ACHN (cell line): ENCODE measurements at regions not wholly inside any gene's neighbourhood (a gene's known extent, or its start where the extent isn't known, plus 50 kb on each side); places are given as distances from the start of the nearest gene placed in this dataset.
"Not testable (repeated sequence)": the region's sequence is repeated elsewhere in the genome, so short reads cannot be mapped to it uniquely, and the experiment has no call there.

Source experiments
- DNase-seq: peaks from one replicate; pipeline ENCODE4 v3.0.0-alpha.2; 2015
- in situ Hi-C: cut with HindIII; loops from 2 replicates; pipeline ENCODE4 v1.10.0; 2017; ENCODE audit warnings: low sequenced_read_pairs, low pct_ligation_motif_present, low pct_unique_long_range_greater_than_20kb

DNA sequence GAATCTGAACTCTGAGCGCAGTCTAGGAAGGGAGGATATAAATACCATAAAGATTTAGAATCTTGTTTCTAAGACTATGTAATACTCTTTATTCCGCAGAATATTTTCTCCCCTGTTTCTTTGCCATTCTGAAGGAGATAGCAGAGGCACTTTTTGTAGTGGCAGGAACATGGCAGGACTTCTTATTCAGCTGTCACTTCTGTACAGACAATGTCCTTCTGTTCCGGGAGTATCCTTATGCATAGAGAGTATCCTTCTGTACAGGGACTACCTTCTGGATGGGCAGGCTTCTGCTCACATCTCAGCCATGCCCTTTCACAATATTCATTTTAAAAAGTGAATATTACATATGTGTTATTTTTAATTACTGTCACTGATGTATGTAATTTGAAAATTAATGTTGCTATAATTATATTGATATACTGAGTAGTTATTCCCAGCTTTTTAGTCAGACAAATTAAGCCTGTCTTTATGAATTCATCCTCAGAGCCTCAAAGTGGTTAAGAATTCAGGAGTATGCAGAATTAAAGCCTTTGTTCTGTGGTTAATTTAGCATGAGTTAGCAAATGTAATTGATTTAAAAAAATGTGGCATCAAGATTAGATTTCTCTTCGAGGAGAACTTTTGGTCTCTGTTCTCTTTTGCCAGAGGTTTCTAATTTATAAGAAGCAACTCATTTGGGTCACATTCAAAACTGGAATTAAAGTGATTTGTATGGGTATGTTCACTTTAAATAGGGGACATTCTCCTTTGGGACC lies 174.4 kb downstream of the FHIP1A start:
- in situ Hi-C loops: no loop called here
- DNase-seq: no peak

DNA sequence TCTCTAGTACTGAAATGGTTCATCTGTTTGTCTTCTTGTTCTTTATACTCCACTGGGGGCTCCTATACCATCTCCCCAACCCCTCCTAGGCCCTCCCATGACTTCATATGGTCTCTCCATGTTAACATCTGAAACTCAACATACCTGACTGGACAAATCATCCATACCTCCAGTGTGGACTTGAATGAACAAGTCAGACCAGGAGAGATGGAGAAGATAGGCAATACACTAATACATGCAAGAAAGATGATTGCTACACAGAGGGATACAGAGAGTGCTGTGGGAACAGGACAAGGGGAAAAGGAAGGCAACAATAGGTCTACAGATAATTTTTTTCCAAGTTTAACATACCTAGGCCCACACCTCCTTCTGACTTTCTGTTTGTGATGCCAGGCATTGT lies 175.1 kb downstream of the FHIP1A start:
- DNase-seq: no peak
- in situ Hi-C loops: no loop called here

DNA sequence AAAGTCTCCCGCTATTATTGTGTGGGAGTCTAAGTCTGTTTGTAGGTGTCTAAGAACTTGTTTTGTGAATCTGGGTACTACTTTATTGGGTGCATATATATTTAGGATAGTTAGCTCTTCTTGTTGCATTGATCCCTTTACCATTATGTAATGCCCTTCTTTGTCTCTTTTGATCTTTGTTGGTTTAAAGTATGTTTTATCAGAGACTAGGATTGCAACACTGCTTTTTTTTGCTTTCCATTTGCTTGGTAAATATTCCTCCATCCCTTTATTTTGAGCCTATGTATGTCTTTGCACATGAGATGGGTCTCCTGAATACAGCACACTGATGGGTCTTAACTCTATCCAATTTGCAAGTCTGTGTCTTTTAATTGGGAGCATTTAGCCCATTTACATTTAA lies 165.2 kb downstream of the GATB start:
- in situ Hi-C loops, DNase-seq: not testable (repeated sequence)

DNA sequence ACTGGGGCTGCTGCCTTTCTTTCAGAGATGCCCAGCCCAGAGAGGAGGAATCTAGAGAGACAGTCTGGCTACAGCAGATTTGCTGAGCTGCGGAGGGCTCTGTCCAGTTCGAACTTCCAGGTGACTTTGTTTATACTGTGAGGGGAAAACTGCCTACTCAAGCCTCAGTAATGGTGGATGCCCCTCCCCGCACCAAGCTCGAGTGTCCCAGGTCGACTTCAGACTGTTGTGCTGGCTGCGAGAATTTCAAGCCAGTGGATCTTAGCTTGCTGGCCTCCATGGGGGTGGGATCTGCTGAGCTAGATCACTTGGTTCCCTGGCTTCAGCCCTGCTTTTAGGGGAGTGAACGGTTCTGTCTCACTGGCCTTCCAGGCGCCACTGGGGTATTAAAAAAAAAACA lies 163.1 kb downstream of the GATB start:
- DNase-seq: not testable (repeated sequence)

DNA sequence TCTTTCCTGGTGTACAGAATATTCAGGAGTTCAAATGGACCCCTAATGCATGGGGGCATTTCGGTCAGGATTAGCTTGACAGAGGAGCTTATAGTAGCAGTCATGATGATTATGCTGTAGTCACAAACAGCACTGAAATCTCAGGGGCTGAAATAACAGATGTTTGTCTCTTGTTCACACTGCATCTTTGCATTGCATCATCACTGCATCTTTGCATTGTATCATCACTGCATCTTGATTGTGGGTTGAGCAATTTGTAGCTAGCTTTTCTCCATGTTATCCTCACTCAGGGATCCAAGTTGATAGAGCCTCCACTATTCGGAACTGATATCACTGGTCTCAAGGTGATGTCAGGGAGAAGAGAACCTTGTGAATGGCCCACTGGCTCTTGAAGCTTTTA lies 160.9 kb downstream of the GATB start:
- in situ Hi-C loops: no loop called here
- DNase-seq: no peak

More for the DNA sequence above, 163.1 kb downstream of the GATB start:
- in situ Hi-C loops: not testable (repeated sequence)

GRCh38 chr4:151600432-151600831 lies 160.4 kb downstream of the GATB start:
- no peak for DNase-seq
- in situ Hi-C loops: no loop called here

- DNase-seq: no peak
- in situ Hi-C loops: no loop called here
Measured at GRCh38 chr4:151603377-151603776, 157.4 kb downstream of the GATB start.

GRCh38 chr4:151604238-151604637 lies 156.6 kb downstream of the GATB start:
- in situ Hi-C loops: no loop called here
- DNase-seq: peak; percentile 11

DNA sequence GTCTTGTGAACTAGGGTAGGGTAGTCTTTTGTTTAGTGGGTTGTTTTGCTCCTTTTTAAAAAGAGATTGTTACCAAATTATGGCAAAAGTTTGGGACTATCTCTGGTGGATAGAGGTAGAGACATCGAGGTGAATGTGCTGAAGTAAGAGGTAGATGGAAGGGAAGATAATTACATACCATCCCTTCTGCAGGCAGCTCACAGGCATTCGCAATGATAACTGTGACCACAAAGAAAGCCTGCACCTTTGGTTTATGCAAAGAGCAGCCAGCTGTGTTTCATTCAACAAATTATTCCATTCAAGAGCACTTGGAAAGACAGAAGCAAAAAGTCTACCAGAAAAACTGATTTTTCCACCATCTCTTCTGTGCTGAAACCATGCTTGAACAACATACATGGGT lies 155.6 kb downstream of the GATB start:
- DNase-seq: no peak
- in situ Hi-C loops: no loop called here

DNA sequence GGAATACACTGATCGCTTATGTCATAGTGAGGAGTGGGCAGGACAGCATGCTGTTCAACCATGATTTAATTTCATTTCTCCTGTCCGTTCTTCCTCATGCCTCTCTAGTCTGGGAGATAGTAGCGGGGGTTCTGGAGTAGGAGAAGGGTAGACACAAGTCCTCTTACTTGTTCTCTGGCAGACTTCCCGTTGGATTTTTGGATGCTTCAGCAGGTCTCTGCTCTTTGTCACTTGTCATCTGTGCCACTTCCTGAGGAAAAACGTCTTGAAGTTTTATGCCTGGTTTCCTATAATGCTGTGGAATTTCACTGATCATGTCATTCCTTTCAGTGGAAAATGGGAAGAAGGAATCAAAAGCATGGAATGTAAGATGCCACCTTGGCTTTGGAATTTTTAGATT lies 154.7 kb downstream of the GATB start:
- no peak for DNase-seq
- in situ Hi-C loops: no loop called here

- DNase-seq: no peak
- in situ Hi-C loops: no loop called here
Measured at GRCh38 chr4:151610229-151610628, 150.6 kb downstream of the GATB start.

DNA sequence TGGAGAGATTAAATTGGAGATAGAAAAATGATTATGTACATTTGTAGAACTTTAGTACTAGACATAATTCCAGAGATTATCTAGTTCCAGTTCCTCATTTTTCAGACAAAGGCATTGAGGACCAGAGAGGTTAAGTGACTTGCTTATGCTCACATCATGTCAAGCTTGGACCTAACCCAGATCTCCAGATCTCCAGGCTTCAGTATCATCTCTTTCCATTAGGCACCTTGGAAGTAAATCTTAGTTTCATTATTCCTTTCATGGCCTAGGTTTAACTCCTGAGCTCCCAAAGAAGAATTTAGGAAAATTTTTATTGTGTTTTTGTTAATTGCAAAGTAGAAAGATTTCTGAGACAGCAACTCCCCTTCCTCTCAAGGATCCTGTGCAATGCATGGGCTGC lies 148.8 kb downstream of the GATB start:
- DNase-seq: no peak
- in situ Hi-C loops: no loop called here

DNA sequence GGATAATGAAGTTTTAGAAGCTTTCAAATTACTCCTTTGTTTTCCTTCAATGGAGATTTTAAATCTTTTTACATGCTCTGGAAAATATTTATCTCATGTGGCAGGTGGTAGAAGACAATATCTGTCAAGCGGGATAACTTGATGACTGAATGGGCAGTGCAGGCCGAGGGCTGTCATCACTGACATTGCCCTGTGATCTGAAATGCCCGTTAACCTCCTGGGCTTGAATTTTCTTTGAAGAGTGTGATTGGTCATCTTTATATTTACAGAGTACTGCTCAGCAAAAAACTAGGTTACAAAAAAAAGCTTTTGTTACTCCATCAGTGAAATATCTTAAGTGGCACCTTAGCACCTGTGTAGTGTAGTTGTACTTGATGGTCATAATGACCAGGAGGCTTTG lies 147.5 kb downstream of the GATB start:
- in situ Hi-C loops: no loop called here
- DNase-seq: no peak

DNA sequence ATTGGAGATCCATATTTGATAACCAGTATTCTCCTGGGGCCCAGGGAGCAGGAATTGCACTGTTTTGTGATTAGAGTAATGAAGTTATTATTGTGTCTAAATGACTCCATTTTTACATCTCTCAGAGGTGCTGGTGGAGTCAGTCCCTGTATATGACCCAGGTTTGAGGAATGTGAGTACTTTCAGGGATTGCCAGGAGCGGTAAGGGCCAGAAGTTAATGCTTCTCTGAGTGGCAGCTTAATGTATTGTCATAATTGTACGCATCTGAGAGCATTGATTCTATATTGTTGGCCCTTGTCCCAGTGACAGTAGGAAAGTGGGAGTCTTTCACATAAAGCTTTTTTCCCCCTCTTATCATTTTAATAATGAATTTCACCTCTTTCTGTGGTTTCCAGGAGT lies 146.2 kb downstream of the GATB start:
- in situ Hi-C loops: no loop called here
- no peak for DNase-seq

DNA sequence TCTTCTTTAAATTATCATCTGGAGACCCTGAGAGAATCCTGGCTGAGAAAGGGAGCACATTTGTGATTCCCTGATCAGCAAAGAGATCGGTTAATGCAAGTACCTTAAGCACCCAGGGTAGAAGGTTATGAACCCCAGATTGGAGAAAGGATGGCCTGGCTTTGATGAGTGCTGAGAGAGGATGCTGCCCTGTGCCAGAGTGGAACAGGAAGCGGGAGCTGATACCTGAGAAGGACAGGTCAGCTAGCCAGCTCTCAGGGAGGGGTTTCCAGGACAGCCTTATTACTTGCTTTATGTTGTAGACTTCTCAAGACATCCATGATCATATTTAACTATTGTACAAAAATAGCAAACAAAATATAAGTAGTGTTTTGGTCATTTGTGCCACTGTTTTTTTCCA lies 141.9 kb downstream of the GATB start:
- in situ Hi-C loops: no loop called here
- DNase-seq: no peak

GRCh38 chr4:151620066-151620465 lies 140.7 kb downstream of the GATB start:
- in situ Hi-C loops: no loop called here

More at GRCh38 chr4:151620066-151620465, 140.7 kb downstream of the GATB start:
- DNase-seq: no peak
